Iris pigment epithelial cell (primary cell): ENCODE measurements at regions not wholly inside any gene's neighbourhood (a gene's known extent, or its start where the extent isn't known, plus 50 kb on each side); places are given as distances from the start of the nearest gene placed in this dataset.
A peak's percentile ranks its signal among the peaks of the same experiment; 100 is the strongest.

Experiments
- DNase-seq: peaks from one replicate; pipeline ENCODE4 v3.0.0-alpha.2; 2011; ENCODE audit warnings: low read depth

DNA sequence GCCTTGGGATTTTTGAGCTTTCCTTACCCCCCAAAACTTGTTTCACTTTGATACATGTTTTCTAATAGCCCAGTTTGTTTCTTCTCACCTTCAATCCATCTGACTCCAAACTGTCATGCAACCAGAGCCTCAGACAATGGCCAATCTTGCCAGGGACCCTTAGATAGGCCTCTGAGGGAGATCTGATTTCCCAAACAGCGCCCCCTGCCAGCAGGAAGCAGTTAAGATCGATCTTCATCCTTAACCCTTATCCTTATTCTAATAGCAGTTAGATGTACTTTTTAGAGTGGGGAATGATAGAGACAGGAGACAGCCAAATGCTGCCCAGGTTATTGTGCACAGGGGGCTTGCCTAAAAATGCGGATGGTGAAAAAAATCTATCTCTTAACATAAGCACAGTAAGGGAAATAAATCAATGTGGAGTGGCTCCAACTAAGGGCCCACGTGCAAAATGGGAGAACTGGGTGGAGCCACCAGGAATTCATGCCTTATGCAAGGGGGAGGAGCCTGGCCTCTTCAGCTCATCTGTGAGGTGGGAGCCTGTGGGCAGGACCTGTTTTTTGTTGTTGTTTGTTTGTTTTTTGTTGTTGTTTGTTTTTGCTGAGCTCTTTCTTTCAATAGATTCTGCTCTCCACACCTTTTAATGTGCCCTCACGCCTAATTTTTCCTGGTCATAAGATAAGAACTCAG is 833.6 kb upstream of the AGA start:
- no peak for DNase-seq

DNA sequence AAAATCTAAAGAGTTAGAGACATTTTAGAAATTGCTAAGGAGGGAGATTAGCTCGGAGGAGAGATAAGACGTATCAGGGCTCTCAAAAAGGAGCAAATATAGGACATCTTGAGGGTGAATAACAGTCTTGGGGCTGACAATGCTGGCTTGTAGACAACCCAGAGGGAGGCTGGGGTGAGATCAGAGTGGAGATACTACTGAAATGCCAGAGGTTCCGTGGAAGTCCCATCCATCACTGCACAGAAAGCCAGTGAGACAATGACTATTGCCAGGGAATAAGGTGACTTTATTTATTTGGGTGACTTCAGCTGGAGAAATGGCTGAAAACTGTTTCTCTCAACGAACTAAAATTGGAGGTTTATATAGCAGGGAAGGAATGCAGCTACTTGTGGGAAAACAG is 838.1 kb upstream of the AGA start:
- no peak for DNase-seq

DNA sequence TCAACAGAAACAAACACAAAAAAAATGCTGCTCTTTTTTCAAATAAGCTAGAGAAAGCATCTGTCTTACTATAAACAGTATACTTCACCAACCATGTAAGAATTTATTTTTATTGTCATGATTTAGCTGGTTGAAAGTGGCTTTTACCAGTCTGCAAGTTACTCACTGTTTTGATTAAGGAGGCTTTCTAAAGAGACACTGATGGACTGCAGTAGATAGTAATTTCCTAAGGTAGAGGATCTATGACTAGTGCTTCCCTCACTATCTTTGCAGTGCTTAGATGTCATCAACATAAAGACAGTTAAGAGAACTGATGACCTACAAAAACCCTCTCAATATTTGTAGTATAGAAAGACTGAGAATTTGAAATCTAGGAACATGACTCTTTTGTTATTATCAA is 846.2 kb upstream of the AGA start:
- no peak for DNase-seq

DNA sequence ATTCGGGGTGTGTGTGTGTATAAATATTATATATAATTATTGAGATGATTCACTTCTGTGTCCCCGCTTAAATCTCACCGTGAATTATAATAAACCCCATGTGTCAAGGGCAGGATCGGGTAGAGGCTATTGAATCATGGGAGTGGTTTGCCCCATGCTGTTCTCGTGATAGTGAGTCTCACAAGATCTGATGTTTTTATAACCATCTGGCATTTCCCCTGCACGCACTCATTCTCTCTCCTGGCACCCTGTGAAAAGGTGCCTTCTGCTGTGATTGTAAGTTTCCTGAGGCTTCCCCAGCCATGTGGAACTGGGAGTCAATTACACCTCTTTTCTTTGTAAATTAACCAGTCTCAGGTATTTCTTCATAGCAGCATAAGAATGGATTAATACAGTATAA is 851.4 kb upstream of the AGA start:
- DNase-seq, result no peak

DNA sequence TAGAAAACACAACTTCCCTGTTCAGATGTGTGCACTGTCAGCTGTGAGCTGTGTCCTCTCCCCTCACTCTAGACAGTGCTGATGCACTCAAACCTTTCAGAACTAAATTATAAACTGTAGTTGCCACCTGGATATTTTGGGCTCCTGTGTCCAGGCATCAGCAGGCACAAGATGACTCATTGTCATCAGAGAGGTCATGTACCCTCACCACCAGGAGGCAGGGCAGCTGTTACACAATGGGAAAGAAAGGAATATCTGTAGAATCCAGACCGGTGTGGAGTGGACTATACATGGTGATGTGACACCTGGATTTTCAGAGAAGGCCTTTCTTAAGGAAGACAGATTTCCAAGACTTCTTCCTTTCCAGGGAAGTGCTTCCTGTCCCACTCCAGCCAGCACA is 854.4 kb upstream of the AGA start:
- no peak for DNase-seq

DNA sequence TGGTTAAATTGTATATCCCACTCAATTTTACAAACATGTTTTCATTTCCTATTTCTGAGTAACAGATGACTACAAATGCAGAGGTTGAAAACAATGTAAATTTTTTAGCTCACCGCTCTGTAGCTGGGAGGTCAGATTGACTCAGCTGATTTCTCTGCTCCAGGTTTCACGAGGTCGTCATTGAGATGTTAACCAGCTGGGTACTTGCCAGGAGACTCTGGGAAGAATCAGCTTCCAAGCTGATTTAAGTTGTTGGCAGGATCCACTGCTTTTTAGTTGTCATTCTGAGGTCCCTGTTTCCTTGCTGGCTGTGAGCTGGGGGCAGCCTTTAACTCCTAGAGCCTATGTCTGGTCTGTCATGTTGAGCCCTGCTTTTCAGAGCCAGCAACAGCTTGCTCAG is 864.3 kb upstream of the AGA start:
- peak; percentile 6 for DNase-seq

DNA sequence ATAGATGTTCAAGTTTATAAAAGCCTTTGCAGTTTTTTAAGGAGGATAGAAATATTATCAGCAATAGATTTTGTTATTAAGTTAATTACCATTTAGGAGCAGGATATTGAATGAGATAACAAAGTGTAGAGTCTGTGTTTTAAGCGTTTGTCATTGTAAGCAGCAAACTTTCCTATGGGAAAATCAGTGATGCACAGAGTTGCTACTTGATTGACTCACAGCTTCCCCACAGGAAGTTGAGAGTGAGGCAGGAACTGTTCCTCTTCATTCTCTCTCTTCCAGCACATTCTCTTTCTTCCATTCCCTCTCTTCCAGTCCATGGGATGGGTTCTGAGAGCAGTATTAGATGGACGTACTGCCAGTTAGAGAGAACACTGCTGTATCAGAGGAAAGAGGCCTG is 867.7 kb upstream of the AGA start:
- no peak for DNase-seq

DNA sequence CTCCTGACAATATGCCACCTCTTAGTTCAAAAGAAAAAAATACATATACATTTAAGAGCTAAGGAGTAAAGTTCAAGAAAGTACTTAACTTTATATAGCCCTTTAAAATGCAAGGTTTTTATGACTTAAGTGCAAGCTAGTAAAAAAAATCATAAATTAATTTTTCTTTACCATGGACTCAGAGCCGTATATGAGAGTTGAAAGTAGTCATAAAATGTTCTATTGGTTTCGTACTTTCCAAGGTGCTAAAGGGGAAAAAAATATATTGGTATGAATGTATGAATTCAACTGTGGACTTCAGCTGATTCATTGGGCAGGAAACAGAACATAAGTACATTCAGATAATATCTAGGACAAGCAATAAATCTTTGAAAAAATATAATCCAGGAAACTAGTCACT is 869.8 kb upstream of the AGA start:
- DNase-seq, result no peak

DNA sequence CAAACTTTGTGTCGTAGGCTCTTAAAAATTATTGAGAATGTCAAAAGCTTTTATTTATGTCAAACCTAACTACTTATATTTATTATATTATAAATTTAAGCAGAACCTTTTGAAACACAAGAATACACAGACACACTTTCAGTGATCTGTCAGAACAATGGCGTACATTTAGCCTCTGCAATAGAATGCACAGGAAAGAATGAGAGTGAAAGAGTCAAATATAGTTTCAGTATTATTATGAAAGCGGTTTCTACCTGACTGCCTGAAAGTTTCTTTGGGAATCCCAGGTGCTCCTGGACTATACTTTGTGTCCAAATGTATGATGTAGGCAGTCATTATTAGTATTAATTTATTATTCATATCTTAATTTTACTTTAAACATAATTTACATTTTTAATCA is 872.0 kb upstream of the AGA start:
- DNase-seq, result no peak

DNA sequence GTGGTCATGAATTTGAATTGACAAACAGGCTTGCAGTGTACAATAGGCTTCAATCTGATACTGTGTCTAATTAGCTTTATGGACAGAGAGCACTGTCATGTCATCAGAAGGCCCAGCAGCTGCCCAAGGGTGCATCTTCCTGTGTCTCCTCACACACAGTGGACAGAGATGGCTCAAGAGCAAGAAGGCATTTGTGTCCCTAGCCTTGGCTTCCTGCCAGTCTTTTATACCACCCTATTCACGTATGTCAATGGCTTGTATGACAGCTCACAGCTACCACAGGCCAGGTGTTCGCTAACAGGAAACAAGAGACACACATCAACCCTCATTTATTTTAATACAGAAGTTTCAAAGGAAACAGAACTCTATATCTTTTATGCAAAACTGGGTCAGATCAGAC is 874.0 kb upstream of the AGA start:
- DNase-seq, result no peak

DNA sequence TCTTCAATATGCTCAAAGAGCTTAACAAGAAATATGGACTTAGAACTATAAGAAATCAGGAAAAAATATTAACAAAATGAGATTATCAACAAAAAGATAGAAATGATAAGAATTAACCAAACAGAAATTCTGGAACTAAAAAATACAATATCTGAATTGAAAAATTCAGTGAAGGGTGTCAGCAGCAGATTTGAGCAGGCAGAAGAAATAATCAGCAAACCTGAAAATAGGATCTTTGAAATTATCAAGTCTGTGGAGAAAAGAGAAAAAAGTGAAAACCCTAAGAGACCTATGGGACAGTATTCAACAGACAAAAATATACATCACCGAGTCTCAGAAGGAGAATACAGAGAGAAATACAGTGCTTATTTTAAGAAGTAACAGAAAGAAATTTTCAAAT is 877.8 kb upstream of the AGA start:
- no peak for DNase-seq

DNA sequence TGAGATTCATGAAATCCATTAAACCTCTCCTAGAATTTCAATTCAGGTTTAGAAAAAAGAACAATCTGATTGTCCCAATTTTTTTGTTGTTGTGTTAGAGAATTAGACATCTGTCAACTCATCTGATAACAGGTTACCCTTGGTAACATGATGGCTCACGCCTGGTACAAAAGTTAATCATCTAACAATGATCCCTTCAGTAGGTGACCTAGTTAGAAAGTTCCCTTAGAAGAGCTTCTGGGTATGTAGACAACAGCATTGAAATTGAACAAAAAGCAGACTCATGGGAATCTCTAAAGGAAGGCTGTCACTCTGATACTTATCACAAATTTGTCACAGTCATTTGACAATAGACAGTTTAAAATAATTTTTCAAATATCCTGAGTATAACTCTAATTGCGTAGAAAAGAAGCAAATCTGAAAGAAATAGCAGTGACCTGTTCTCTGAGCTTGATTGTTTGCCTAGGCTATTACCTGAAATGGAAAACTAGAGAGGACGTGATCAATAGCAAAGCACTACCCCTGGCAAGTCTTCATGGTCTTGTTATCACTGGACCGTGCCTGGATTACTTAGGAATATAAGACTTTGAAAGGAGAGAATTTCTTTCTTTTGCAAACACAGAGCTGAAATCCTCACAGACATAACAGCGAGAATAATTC is 880.4 kb upstream of the AGA start:
- no peak for DNase-seq

DNA sequence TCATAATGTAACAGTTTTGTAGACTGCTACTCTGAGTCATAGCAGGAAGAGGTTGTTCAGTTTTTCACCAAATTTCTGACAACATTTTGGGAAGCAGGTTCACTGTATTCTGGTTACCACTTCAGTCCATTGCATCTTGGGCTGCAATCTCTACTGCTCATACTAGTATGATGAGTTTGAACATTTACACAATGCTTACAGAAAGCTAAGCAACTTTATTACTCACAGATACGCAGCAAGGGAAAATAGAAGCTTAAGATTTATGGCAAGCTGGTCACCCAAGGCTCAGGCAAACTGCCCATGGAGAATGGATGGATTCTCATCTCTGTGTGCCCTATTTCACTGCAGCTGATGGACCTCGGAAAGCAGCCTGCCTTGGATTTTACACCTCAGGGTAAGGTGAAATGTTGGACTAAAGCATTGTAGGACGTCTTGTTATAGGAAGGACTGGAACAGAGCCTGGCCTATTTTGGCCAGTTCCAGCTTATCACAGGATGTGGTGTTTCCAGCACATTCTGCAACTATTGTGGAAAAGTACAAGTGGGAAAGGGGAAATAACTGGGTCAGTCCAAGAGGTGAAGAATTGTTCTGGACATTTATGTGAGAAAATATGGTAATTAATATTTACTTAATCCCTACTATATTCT is 887.1 kb upstream of the AGA start:
- no peak for DNase-seq

DNA sequence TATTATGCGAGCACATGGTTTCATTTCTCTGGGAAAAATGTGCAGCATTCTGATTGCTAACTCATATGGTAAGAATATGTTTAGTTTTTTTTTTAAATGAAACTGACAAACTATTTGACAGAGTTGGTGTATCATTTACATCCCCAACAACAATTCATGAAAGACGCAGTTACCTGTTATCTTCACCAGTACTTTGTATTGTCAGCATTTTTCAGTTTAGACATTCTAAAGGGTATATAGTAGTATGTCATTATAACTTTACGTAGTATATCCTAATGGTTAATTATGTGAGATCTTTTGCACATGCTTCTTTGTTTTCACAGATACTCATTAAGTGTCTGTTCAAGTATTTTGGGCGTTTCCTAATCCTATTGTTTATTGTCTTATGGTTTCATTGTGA is 891.1 kb upstream of the AGA start:
- no peak for DNase-seq

DNA sequence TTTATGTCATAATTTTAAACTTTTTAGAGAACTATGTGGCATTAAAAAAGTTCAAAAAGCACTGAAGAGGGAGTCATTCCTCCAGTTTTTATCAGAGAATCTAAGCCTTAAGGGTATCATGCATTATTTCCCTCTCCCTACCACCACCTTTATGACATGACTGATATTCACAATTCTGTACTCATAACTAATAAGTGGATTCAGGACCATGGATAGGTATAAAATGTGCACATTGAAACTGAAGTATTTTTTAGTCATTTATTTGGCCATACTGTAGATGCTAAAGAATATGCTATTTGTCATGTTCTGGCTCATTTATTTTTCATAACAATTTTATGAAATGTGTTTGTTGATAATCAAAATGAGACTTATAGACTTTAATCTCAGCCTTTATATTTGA is 897.5 kb upstream of the AGA start:
- no peak for DNase-seq

DNA sequence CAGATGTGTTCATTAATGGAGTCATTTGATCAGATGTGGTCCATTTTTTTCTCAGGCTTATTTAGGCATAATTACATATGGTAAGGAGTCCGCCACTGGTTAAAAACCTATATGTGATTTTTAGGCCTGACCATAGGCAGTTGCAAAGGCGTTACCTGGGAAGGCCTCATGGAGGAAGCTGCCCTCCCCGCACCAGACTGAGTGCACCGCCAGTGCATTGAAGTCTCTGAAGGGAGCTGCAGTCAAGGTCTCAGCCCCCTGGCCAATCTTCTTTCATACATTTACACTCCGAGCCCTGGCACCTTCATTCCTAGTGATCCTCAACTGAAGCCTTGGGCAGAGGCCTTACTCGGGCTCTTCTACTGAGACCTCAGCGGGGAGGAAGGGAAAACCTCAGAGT is 898.2 kb upstream of the AGA start:
- no peak for DNase-seq

DNA sequence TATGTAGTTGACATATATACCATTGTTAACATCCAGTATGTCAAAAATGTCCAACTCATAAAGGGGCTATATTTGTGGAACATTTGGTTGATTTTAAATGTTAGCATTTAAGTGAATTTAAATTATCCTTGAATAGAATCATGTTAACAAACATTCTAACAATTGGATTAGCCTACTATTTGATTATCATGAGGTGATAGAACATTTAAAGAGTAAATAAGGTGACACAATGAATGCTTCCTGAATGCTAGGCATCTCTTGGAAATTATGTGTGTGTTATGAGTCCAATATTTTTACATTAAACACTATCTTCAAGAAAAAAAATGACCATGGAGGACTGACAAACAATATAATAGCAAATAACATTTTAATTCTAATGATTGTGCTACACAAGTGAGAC is 901.9 kb upstream of the AGA start:
- no peak for DNase-seq

DNA sequence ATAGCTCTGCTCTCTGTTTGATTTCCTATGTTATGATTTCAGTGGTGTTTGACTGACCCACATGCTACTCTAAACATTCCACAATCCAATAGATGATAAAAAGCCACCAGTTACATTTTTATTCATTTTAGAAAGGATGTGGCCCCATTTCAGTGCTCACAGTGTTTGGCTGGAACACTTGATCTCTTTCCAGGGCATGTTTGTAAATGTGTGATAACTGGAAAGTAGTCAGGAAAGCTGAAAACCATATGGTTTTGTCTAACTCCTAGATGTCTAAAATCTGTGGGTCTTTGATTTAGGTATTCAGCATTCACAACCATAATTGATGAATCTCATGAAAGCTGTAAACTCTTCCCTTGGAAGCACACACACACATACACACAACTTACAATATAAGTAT is 904.9 kb upstream of the AGA start:
- no peak for DNase-seq

DNA sequence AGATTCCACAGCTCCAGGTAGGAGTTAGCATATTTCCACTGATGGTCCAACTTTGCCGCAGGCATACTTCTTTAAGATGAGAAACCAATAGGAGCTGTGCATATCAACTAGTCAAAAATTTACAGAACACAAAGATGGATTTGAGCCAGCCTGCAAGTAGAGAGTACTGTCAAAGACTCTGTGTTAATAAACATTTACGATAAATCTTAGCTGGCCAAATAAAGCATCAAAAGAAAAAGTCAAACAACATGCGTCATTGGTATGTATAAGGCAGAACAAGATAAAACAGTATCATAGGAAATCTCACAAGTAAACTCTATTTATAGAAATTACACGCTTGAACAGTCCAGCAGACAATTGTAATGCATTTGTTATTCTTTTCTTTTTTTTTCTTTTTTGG is 907.4 kb upstream of the AGA start:
- no peak for DNase-seq

DNA sequence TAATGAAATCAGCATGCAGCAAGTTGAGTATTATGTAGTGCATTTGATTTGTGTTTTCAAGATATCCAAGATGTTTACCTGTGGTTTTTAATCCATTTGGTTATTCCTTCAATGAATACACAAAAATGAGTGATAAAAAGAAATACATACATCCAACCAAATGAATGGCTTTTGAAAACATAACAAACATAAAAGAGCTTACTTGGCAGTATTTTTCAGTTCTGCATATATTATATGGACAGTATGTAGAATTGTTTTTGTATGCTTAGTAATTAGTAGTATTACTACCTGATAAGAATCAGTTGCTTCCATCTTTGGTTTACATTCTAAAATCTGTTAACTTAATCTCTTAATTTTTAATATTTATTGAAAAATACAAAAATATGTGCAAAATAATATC is 908.9 kb upstream of the AGA start:
- no peak for DNase-seq

DNA sequence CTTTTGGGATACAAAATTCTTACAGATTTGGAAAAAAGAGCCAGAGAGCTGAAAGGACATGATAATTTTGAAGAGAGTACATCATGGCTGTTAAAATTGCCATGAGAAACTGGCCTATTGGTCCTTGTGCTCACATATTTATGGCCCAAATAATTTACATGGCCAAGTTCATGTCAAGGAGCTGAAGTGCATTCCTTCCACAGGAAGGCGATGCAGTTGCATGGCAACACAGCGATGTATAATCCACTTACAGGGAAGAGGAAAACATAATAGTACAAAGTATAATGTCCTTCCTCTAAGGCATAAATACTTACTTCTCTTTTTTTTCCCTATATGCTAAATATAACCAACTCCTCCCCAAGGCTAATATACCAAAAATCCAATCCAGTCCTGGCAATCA is 914.5 kb upstream of the AGA start:
- DNase-seq, result no peak

DNA sequence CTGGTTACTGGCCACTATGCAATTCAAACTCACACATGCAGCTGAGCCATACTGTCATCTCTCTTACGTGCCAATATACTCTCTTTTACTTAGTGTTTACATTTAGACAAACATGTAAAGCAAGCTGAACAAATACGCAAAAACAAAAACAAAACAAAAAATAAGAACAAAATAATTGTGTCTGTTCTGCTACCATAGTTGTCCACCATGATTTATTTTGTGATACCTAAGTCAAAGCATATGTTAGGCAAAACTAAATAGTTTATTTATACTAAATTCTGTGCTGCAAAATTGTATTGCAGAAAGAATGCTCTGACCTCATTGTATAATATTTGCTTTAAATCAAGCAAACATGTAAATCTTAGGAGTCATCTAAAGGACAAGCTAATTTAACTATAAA is 943.2 kb upstream of the AGA start:
- DNase-seq, result no peak

DNA sequence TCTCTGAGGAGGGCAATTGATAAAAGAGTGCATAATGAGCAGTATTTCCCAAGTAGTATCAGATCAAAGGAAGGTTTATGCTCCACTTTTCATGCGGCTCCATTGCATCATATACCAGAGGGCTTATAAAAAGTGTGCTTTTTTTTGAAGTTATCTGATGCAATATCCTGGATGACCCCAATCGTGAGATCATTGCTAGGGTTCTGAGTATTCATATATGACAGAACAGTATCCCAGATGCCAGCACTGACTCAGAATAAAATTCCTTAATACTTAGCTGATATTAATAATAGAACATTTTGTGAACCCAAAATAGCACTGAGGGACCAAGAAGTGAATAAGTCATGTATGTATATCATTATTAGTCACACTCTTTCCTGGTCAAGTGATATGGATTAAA is 945.5 kb upstream of the AGA start:
- DNase-seq, result no peak

DNA sequence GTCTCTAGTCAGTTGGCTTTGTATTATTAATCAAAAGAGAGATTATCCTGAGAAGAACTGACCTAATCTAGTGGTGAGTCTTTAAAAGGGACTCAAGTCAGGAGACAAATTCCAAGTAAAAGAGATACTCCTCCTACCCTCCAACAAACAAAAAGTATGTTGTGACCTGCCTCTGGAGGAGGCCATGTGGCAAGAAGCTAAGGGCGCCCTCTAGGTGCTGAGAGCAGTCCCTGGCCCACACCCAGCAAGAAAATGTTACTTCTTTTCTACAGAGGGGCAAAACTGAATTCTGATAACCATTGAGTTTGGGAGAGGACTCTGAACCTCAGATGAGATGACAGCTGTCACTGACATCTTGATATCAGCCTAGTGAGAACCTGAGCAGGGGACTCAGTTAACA is 953.6 kb upstream of the AGA start:
- DNase-seq, result no peak
